ENCODE measurements at regions not wholly inside any gene's neighbourhood (a gene's known extent, or its start where the extent isn't known, plus 50 kb on each side); places are given as distances from the start of the nearest gene placed in this dataset.

GRCh38 chr1:87765681-87766070 is 437.0 kb downstream of the LMO4 start:
- Histone ChIP-seq H3K9me3 (ENCODE audit: control insufficient read depth, insufficient read depth, low read depth, low read length) (peaks cover 3% of the 10 kb centered on the region; the same call in 1 of the 2 replicates), H3K4me3 (ENCODE audit: low read depth in 2 of 2, low read length in 2 of 2) (no peak overlapping the region), H3K36me3 (ENCODE audit: control insufficient read depth, insufficient read depth, low read length) (no peaks in the 10 kb centered on the region), H3K4me1 (ENCODE audit: control insufficient read depth, insufficient read depth, low read length) (no peaks in the 10 kb centered on the region), H3K27me3 (ENCODE audit: control insufficient read depth, insufficient read depth, low read length) (no peaks in the 10 kb centered on the region), H3K27ac (ENCODE audit: low read length) (no peak overlapping the region)
- TF ChIP-seq TCF7L2 (IDR thresholded peaks at IDR 0.05; ENCODE audit: low read depth, low read length) = no peak
- no peak for TF ChIP-seq POLR2AphosphoS5 (IDR thresholded peaks at IDR 0.05; ENCODE audit: low read depth, low read length)
- no peak for TF ChIP-seq REST (IDR thresholded peaks at IDR 0.05; ENCODE audit: insufficient read depth in 1 of 2, low read depth in 2 of 2, low read length in 1 of 2)
- no peak for TF ChIP-seq SIN3A (IDR thresholded peaks at IDR 0.05; ENCODE audit: borderline replicate concordance, insufficient read depth, low read depth, low read length)
- no peak for TF ChIP-seq CTCF (IDR thresholded peaks at IDR 0.05)
- POLR2A ChIA-PET = no interaction called here
- ATAC-seq (no peak), DNase-seq (ENCODE audit: low read depth, low spot score) (no peak)
- intact Hi-C loops (cut with micrococcal nuclease; ENCODE audit: unreplicated experiment) = no loop called here
- CTCF ChIA-PET = no interaction called here
- in situ Hi-C loops (cut with HindIII; ENCODE audit: low pct_unique_long_range_greater_than_20kb, low sequenced_read_pairs) = no loop called here
- BruUV-seq (replicated peaks) = no TSS peak

- intact Hi-C loops (cut with micrococcal nuclease; ENCODE audit: unreplicated experiment) = no loop called here
- DNase-seq (ENCODE audit: low read depth, low spot score) = no peak
- TF ChIP-seq POLR2AphosphoS5 (IDR thresholded peaks at IDR 0.05; ENCODE audit: low read depth, low read length) (no peak), REST (IDR thresholded peaks at IDR 0.05; ENCODE audit: insufficient read depth in 1 of 2, low read depth in 2 of 2, low read length in 1 of 2) (no peak), TCF7L2 (IDR thresholded peaks at IDR 0.05; ENCODE audit: low read depth, low read length) (no peak), CTCF (IDR thresholded peaks at IDR 0.05) (no peak), SIN3A (IDR thresholded peaks at IDR 0.05; ENCODE audit: borderline replicate concordance, insufficient read depth, low read depth, low read length) (no peak)
- Histone ChIP-seq H3K4me3 (ENCODE audit: low read depth in 2 of 2, low read length in 2 of 2) (no peak overlapping the region), H3K27me3 (ENCODE audit: control insufficient read depth, insufficient read depth, low read length) (no peaks in the 10 kb centered on the region), H3K9me3 (ENCODE audit: control insufficient read depth, insufficient read depth, low read depth, low read length) (peaks cover 3% of the 10 kb centered on the region; the same call in 1 of the 2 replicates), H3K4me1 (ENCODE audit: control insufficient read depth, insufficient read depth, low read length) (no peaks in the 10 kb centered on the region), H3K27ac (ENCODE audit: low read length) (no peak overlapping the region), H3K36me3 (ENCODE audit: control insufficient read depth, insufficient read depth, low read length) (no peaks in the 10 kb centered on the region)
- no peak for ATAC-seq
- no TSS peak for BruUV-seq (replicated peaks)
- ChIA-PET CTCF (no interaction called here), POLR2A (no interaction called here)
- in situ Hi-C loops (cut with HindIII; ENCODE audit: low pct_unique_long_range_greater_than_20kb, low sequenced_read_pairs) = no loop called here
These were observed 438.1 kb downstream of the LMO4 start for GRCh38 chr1:87766737-87767136.

Data from Panc1 (cell line).